GM12873 (cell line): ENCODE measurements at regions not wholly inside any gene's neighbourhood (a gene's known extent, or its start where the extent isn't known, plus 50 kb on each side); places are given as distances from the start of the nearest gene placed in this dataset.

Source experiments
- CTCF ChIP-seq: IDR thresholded peaks from 2 replicates; pipeline ENCODE4 v1.5.1; 2012; ENCODE audit warnings: low read depth, mild to moderate bottlenecking, moderate library complexity, low read length, control low read depth; ENCODE audit not compliant: insufficient read depth; ENCODE audit errors: missing control alignments

GRCh38 chr11:71172680-71173079, 79.7 kb downstream of the SHANK2 start:
- TF ChIP-seq CTCF = no peak

- TF ChIP-seq CTCF = no peak
Measured at GRCh38 chr11:71171576-71171975, 80.8 kb downstream of the SHANK2 start.

- no peak for TF ChIP-seq CTCF
Measured at GRCh38 chr11:71170624-71171423, 81.6 kb downstream of the SHANK2 start.

- no peak for TF ChIP-seq CTCF
Measured at GRCh38 chr11:71169313-71169712, 83.1 kb downstream of the SHANK2 start.

- no peak for TF ChIP-seq CTCF
Measured at GRCh38 chr11:71165771-71166170, 86.6 kb downstream of the SHANK2 start.

GRCh38 chr11:71164621-71165020, 87.8 kb downstream of the SHANK2 start:
- no peak for TF ChIP-seq CTCF

GRCh38 chr11:71164186-71164585, 88.2 kb downstream of the SHANK2 start:
- TF ChIP-seq CTCF = no peak
